Epithelial cell of esophagus (primary cell): ENCODE measurements at regions not wholly inside any gene's neighbourhood (a gene's known extent, or its start where the extent isn't known, plus 50 kb on each side); places are given as distances from the start of the nearest gene placed in this dataset.
A peak's percentile ranks its signal among the peaks of the same experiment; 100 is the strongest.

Source experiments
- DNase-seq: peaks from one replicate; pipeline ENCODE4 v3.0.0; 2010; ENCODE audit warnings: low read depth
- H3K4me3 ChIP-seq: 2 replicates; pipeline ENCODE4 v1.5.1; 2011; ENCODE audit warnings: mild to moderate bottlenecking, low read length, control low read depth
- TF ChIP-seq, protein P1 (sequence below): IDR thresholded peaks from 2 replicates; pipeline ENCODE4 v1.5.1; 2011; ENCODE audit warnings: low read depth, mild to moderate bottlenecking, low read length, control low read depth, inconsistent platforms; ENCODE audit not compliant: insufficient read depth; ENCODE audit errors: missing control alignments

DNA sequence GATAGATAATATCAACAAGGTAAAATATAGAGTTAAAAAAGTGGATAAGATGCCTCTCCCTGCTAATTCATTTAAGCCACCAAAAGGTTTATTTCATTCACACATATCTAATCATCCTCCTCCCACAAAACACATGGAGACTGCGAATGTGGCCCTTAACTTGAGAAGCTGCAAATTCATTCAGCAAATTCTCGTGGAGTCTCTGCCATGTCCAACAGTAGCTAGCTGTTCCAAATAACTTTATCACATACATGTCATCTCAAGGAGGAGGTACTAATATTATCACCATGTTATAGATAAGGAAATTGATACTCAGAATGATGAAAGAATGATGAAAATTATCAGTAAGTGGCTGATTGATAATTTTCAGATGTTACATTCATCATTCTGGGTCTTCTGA, 950.2 kb downstream of the CDH11 start:
- no peak overlapping the region for H3K4me3 ChIP-seq
- no peak for DNase-seq
- TF ChIP-seq, protein P1, sequence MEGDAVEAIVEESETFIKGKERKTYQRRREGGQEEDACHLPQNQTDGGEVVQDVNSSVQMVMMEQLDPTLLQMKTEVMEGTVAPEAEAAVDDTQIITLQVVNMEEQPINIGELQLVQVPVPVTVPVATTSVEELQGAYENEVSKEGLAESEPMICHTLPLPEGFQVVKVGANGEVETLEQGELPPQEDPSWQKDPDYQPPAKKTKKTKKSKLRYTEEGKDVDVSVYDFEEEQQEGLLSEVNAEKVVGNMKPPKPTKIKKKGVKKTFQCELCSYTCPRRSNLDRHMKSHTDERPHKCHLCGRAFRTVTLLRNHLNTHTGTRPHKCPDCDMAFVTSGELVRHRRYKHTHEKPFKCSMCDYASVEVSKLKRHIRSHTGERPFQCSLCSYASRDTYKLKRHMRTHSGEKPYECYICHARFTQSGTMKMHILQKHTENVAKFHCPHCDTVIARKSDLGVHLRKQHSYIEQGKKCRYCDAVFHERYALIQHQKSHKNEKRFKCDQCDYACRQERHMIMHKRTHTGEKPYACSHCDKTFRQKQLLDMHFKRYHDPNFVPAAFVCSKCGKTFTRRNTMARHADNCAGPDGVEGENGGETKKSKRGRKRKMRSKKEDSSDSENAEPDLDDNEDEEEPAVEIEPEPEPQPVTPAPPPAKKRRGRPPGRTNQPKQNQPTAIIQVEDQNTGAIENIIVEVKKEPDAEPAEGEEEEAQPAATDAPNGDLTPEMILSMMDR, result no peak

DNA sequence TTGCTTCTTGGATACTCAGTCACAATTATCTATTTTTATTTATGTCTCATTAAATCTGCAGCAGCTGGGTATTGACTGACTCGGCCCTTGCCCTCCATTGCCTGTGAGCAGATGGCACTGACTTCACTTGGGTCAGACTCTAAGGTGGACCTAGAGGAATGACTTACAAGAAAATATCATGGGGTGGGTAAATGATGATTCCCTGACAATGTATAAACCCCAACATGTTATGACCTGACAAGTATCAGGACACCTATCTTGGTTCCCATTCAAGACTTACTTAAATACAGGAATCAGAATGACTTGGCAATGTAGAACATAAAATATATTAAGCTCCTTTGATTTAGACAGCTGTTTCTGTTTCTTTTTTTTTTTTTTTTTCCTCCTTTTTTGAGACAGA, 953.5 kb downstream of the CDH11 start:
- H3K4me3 ChIP-seq, result no peak overlapping the region
- peak; percentile 9 for DNase-seq
- TF ChIP-seq, protein P1, result no peak

DNA sequence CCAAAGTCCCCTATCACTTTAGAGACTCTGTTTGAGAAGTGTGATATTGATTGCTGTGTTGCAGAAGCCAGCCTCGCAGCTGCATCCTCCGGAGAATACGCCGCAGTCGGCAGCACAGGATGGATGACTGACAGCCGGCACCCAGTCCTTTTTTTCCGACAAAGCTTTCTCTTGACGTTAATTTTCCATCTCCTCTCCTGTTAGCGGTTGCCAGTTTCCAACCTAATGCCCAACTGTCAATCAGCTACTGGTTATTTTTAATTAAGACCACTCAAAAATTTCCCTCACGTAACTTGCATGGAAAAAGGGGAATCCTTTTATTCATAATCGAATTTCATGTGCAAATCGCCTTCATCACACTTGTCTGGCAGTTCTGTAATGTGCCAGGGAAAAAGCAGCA, 953.9 kb downstream of the CDH11 start:
- no peak for DNase-seq
- H3K4me3 ChIP-seq, result no peak overlapping the region
- TF ChIP-seq, protein P1, result no peak

DNA sequence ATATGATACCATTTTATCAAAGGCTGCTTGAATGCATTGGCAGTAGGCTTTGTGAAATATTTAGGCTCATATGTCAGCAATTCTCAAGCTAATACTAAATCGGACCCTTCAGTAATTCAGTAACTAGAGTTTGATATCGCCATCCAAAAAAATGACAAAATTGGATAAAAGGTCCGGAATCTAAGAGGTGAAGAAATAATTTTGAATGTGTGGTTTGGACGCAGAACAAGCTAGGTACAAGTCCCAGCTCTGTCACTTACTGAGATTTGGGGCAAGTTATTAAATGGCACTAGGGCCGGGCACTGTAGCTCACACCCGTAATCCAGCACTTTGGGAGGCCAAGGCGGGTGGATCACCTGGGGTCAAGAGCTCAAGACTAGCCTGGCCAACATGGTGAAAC, 956.5 kb downstream of the CDH11 start:
- H3K4me3 ChIP-seq, result no peak overlapping the region
- TF ChIP-seq, protein P1, result no peak
- DNase-seq, result no peak

DNA sequence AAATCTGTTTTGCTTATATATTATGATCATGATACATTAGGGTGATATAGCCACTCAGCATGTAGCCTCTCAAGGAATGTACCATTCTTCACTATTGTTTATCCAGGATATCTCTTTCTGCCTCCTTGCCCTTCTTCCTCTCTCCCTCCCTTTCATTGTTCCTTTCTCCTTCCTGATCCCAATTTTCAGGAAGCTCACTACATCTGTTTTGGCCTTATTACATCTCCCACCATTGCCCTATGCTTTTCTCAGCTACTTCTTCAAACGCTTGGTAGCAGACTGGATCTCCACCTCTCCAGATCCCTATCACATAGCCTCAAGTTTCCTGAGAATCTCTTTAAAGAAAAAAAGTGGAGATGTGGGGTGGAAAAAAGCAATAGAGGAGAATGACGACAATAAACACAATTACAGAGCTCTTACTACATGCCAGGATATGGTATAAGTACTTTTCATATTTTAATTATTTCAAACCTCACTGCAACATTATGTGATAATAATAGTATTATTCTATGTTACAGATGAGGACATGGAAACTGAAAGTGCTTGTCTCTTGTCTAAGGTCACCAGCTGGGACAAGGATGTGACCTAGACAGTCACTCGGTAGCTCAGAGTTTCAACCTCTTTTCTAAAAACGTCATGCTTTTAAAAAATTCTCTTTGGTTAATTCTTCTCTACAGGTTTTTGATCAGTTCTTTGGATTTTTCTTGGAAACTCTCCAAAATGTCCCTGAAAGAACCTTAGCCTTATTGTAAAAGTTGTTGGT, 959.1 kb downstream of the CDH11 start:
- TF ChIP-seq, protein P1, result no peak
- no peak for DNase-seq
- H3K4me3 ChIP-seq, result no peak overlapping the region

DNA sequence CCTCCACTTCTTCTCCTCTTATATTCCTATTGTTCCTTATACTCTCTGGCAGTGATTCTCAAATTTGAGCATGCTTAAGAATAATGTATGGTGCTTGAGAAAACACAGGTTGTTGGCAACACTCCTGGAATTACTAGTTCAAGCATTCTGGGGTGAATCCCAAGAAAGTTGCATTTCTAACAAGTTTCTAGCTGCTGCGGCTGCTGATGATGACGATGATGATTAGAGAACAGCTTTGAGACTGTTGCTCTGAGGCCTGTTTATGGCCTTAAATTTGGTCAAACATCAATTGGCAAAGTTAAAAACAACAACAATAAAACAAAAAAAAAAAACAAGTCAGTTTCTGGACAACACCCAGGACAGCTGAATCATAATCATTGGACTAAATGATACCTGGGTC, 961.9 kb downstream of the CDH11 start:
- TF ChIP-seq, protein P1, result no peak
- H3K4me3 ChIP-seq, result no peak overlapping the region
- no peak for DNase-seq
